B cell (primary cell): ENCODE measurements at regions not wholly inside any gene's neighbourhood (a gene's known extent, or its start where the extent isn't known, plus 50 kb on each side); places are given as distances from the start of the nearest gene placed in this dataset.

Source experiments
- ATAC-seq: fragments of 200-7000 bp; cut with Tn5 transposase; one replicate; pipeline ENCODE4 v1.10.0; 2021; ENCODE audit warnings: low read depth, mild to moderate bottlenecking, moderate number of reproducible peaks, moderate library complexity
- CTCF ChIA-PET: fragments of 350-600 bp; sonication (Branson Sonifier 250); formaldehyde crosslinking; loops from one replicate; lab custom pipeline; 2021; ENCODE audit warnings: antibody characterized with exemption, inconsistent platforms; lab: Charles Lee
- POLR2A ChIA-PET: fragments of 350-600 bp; sonication (Branson Sonifier 250); formaldehyde crosslinking; loops from one replicate; lab custom pipeline; 2021; ENCODE audit warnings: antibody characterized with exemption; lab: Charles Lee
- DNase-seq: peaks from one replicate; pipeline ENCODE4 v3.0.0; 2013
- H2AFZ ChIP-seq: 2 replicates; pipeline ENCODE4 v1.6.1; 2012; ENCODE audit warnings: mild to moderate bottlenecking, low read depth, low read length; ENCODE audit not compliant: insufficient read depth, poor library complexity, severe bottlenecking
- H3K27ac ChIP-seq, 2 donors: 1 replicate in 1 of 2; 2 replicates in 1 of 2; pipeline ENCODE4 v1.5.1; 2012 to 2013; ENCODE audit warnings: low read length in 2 of 2, mild to moderate bottlenecking in 2 of 2, moderate library complexity in 1 of 2
- H3K27me3 ChIP-seq, 4 experiments: fragments of 200-600 bp in 1 of 4; sonication (generic) in 1 of 4; replicated peaks in 1 of 4; 1 replicate in 2 of 4; 2 replicates in 2 of 4; pipeline versions ENCODE4 v1.6.1 to v1.7.0; 2013 to 2016; ENCODE audit warnings: low read length in 3 of 4, mild to moderate bottlenecking in 2 of 4, mixed read lengths in 1 of 4, moderate library complexity in 1 of 4; ENCODE audit not compliant: insufficient read depth in 4 of 4, control insufficient read depth in 3 of 4; ENCODE audit errors: control extremely low read depth in 1 of 4
- H3K36me3 ChIP-seq, 2 experiments: replicated peaks in 1 of 2; 1 replicate in 1 of 2; 2 replicates in 1 of 2; pipeline versions ENCODE4 v1.6.1 to v1.7.1; 2013; ENCODE audit warnings: low read length in 1 of 2; ENCODE audit not compliant: insufficient read depth in 2 of 2, control insufficient read depth in 1 of 2; ENCODE audit errors: control extremely low read depth in 1 of 2, extremely low read depth in 1 of 2
- H3K4me1 ChIP-seq, 2 donors: fragments of 200-600 bp in 1 of 2; sonication (generic) in 1 of 2; 1 replicate in 1 of 2; 2 replicates in 1 of 2; pipeline versions ENCODE4 v1.5.1 to v1.6.1; 2013 to 2017; ENCODE audit warnings: low read length in 2 of 2; ENCODE audit not compliant: control insufficient read depth in 2 of 2, insufficient read depth in 2 of 2
- H3K4me2 ChIP-seq: replicated peaks from 2 replicates; pipeline ENCODE3; 2012; ENCODE audit warnings: mild to moderate bottlenecking, low read depth, low read length; ENCODE audit not compliant: poor library complexity, severe bottlenecking
- H3K4me3 ChIP-seq, 5 experiments: fragments of 200-600 bp in 1 of 5; sonication (generic) in 1 of 5; 1 replicate in 3 of 5; 2 replicates in 2 of 5; pipeline versions ENCODE4 v1.5.1 to v1.7.0; 2011 to 2016; ENCODE audit warnings: low read length in 4 of 5, mild to moderate bottlenecking in 4 of 5, low read depth in 2 of 5, control low read depth in 1 of 5, moderate library complexity in 1 of 5; ENCODE audit not compliant: insufficient read depth in 1 of 5; ENCODE audit errors: control extremely low read depth in 1 of 5, extremely low read depth in 1 of 5
- H3K79me2 ChIP-seq: fragments of 200-600 bp; sonication (generic); one replicate; pipeline ENCODE4 v1.6.0; 2016; ENCODE audit warnings: low read length; ENCODE audit not compliant: control insufficient read depth, insufficient read depth
- H3K9ac ChIP-seq: fragments of 200-600 bp; sonication (generic); 2 replicates; pipeline ENCODE4 v1.6.1; 2017; ENCODE audit warnings: mild to moderate bottlenecking, low read length, moderate library complexity
- H3K9me3 ChIP-seq, 3 donors: one replicate each; pipeline versions ENCODE4 v1.6.1 to v1.7.1; 2013; ENCODE audit warnings: low read length in 2 of 3; ENCODE audit not compliant: control insufficient read depth in 2 of 3, insufficient read depth in 1 of 3; ENCODE audit errors: control extremely low read depth in 1 of 3
- H4K20me1 ChIP-seq: 2 replicates; pipeline ENCODE4 v1.6.0; 2012; ENCODE audit warnings: mild to moderate bottlenecking, low read length; ENCODE audit not compliant: insufficient read depth, control insufficient read depth, poor library complexity, severe bottlenecking
- H3K27ac Mint-ChIP-seq: one replicate; pipeline ENCODE4 v1.8.0; 2021; ENCODE audit warnings: mixed read lengths
- H3K27me3 Mint-ChIP-seq: one replicate; pipeline ENCODE4 v1.8.0; 2021; ENCODE audit warnings: mixed read lengths
- H3K4me1 Mint-ChIP-seq: one replicate; pipeline ENCODE4 v1.8.0; 2021; ENCODE audit warnings: mixed read lengths
- H3K4me3 Mint-ChIP-seq: one replicate; pipeline ENCODE4 v1.8.0; 2021; ENCODE audit warnings: mixed read lengths
- H3K9me3 Mint-ChIP-seq: one replicate; pipeline ENCODE4 v1.8.0; 2022; ENCODE audit warnings: mixed read lengths; ENCODE audit not compliant: insufficient read depth
- CTCF ChIP-seq: fragments of 200-600 bp; IDR thresholded peaks from one replicate; pipeline ENCODE4 v1.8.0; 2022; ENCODE audit warnings: antibody characterized with exemption, mild to moderate bottlenecking
- EZH2 ChIP-seq: IDR thresholded peaks from 2 replicates; pipeline ENCODE4 v1.6.1; 2012; ENCODE audit warnings: borderline replicate concordance, low read depth, mild to moderate bottlenecking, moderate library complexity, low read length; ENCODE audit not compliant: insufficient read depth, poor library complexity, severe bottlenecking
- WGBS: methylation state at CpG from one replicate; pipeline ENCODE4 v1.1.5; 2013; ENCODE audit warnings: missing lambda C conversion rate; ENCODE audit not compliant: insufficient coverage; 5-methylcytosine and 5-hydroxymethylcytosine counted together
- intact Hi-C: fragments of 100-400 bp; cut with micrococcal nuclease; formaldehyde crosslinking; loops from one replicate; pipeline ENCODE4 v1.10.0; 2022

- CTCF ChIA-PET: no interaction called here
- WGBS: no CpG with 5 or more reads among the region's 1 CpG
- Histone ChIP-seq H2AFZ (no peak overlapping the region), H3K4me2 (no peak overlapping the region), H3K79me2 (no peaks in the 10 kb centered on the region), H3K27ac (no peak overlapping the region), H3K9me3 (peaks cover 0 to 4% (median 0%) of the 10 kb centered on the region in 3 donors), H3K36me3 (no peaks in the 10 kb centered on the region), H3K4me1 (no peaks in the 10 kb centered on the region), H3K9ac (no peak overlapping the region), H4K20me1 (no peaks in the 10 kb centered on the region), H3K27me3 (no peaks in the 10 kb centered on the region), H3K4me3 (no peak overlapping the region)
- POLR2A ChIA-PET: no interaction called here
- Mint-ChIP-seq H3K27me3 (no peaks in the 10 kb centered on the region), H3K4me1 (no peaks in the 10 kb centered on the region), H3K27ac (no peak overlapping the region), H3K9me3 (no peaks in the 10 kb centered on the region), H3K4me3 (no peak overlapping the region)
- DNase-seq: no peak
- TF ChIP-seq EZH2 (no peak), CTCF (no peak)
- intact Hi-C loops: no loop called here
- ATAC-seq: no peak
These were observed 734.1 kb downstream of the GBE1 start for GRCh38 chr3:81027344-81027743.

- Histone ChIP-seq H3K4me2 (no peak overlapping the region), H3K27me3 (no peaks in the 10 kb centered on the region), H2AFZ (no peak overlapping the region), H3K4me1 (no peaks in the 10 kb centered on the region), H4K20me1 (no peaks in the 10 kb centered on the region), H3K79me2 (no peaks in the 10 kb centered on the region), H3K9me3 (peaks cover 0 to 4% (median 0%) of the 10 kb centered on the region in 3 donors), H3K27ac (no peak overlapping the region), H3K4me3 (no peak overlapping the region), H3K36me3 (no peaks in the 10 kb centered on the region), H3K9ac (no peak overlapping the region)
- POLR2A ChIA-PET: no interaction called here
- TF ChIP-seq EZH2 (no peak), CTCF (no peak)
- CTCF ChIA-PET: no interaction called here
- H3K4me3 Mint-ChIP-seq: no peak overlapping the region
- intact Hi-C loops: no loop called here
- no peak for ATAC-seq
- no peaks in the 10 kb centered on the region for H3K27me3 Mint-ChIP-seq
- no peaks in the 10 kb centered on the region for H3K4me1 Mint-ChIP-seq
- DNase-seq: no peak
- no peak overlapping the region for H3K27ac Mint-ChIP-seq
- no CpG with 5 or more reads among the region's 7 CpGs for WGBS
- H3K9me3 Mint-ChIP-seq: no peaks in the 10 kb centered on the region
These were observed 736.9 kb downstream of the GBE1 start for GRCh38 chr3:81024560-81024959.
